Spleen (tissue), 7 donors: ENCODE measurements at regions not wholly inside any gene's neighbourhood (a gene's known extent, or its start where the extent isn't known, plus 50 kb on each side); places are given as distances from the start of the nearest gene placed in this dataset.

Experiments used
- CTCF ChIP-seq, 11 experiments: fragments of 200-600 bp in 7 of 11; fragments of 450-650 bp in 4 of 11; sonication (generic) in 4 of 11; IDR thresholded peaks in 8 of 11; conservative IDR thresholded peaks in 3 of 11; 1 replicate in 7 of 11; 2 replicates in 4 of 11; pipeline versions ENCODE4 v1.4.0 to v1.8.0; 2016 to 2021; ENCODE audit warnings: antibody characterized with exemption in 11 of 11, inconsistent platforms in 4 of 11, mild to moderate bottlenecking in 1 of 11
- POLR2A ChIP-seq, 3 donors: fragments of 450-650 bp; IDR thresholded peaks; one replicate each; pipeline ENCODE4 v1.5.1; 2017; ENCODE audit warnings: antibody characterized with exemption in 3 of 3, mild to moderate bottlenecking in 1 of 3
- donor health status: DM: no; HTN: no; CAD: no; lungs with moderate emphysema.
- donor health status: DM: no; HTN: no; CAD: no.
- donor health status: DM: no; HTN: no; CAD: no.

DNA sequence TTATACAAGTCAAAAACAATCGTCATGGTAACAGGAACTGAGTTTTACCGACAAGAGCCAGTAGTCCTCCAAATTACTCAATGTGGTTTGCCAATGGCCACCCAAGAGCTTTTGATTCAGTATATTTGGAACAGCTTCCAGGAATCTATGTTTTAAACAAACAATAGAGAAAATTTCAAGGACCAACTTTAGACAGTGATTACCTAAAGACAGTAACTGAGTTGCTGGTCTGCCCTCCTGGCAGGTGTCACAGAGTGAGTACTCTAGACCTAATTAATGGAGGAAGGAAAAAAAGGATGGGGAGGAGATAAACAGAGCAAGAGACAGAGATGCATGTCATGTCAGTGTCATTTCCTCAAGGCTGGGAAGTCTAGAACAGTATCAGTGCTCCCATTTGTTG lies 361.3 kb upstream of the BTBD3 start:
- TF ChIP-seq CTCF (IDR thresholded peaks at IDR 0.05 in 8 of 11, conservative IDR thresholded peaks at IDR 0.05 in 3 of 11), result no peak
- no peak for TF ChIP-seq POLR2A (IDR thresholded peaks at IDR 0.05)
